GM23338 (cell line): ENCODE measurements at regions not wholly inside any gene's neighbourhood (a gene's known extent, or its start where the extent isn't known, plus 50 kb on each side); places are given as distances from the start of the nearest gene placed in this dataset.

ENCODE experiments used
- ATAC-seq: fragments of 200-7000 bp; cut with Tn5 transposase; 3 replicates; pipeline ENCODE4 v1.9.1; 2020
- DNase-seq: peaks from one replicate; pipeline ENCODE4 v3.0.0-alpha.2; 2015; ENCODE audit warnings: low spot score
- H2AFZ ChIP-seq: fragments of 200-600 bp; sonication (generic); 2 replicates; pipeline ENCODE4 v1.8.0; 2016; ENCODE audit warnings: antibody characterized with exemption, mild to moderate bottlenecking, moderate library complexity
- H3F3A ChIP-seq: fragments of 200-600 bp; sonication (generic); replicated peaks from 2 replicates; pipeline ENCODE4 v1.8.0; 2017; ENCODE audit warnings: antibody characterized with exemption, mixed run types, low read depth
- H3K27ac ChIP-seq: fragments of 200-600 bp; sonication (generic); 2 replicates; pipeline ENCODE4 v1.6.1; 2016; ENCODE audit warnings: low read depth
- H3K27me3 ChIP-seq: fragments of 200-600 bp; sonication (generic); 2 replicates; pipeline ENCODE4 v1.8.0; 2016; ENCODE audit warnings: mild to moderate bottlenecking, mixed run types, moderate library complexity; ENCODE audit not compliant: insufficient read depth
- H3K36me3 ChIP-seq: fragments of 200-600 bp; sonication (generic); 2 replicates; pipeline ENCODE4 v1.8.0; 2016; ENCODE audit warnings: mild to moderate bottlenecking; ENCODE audit not compliant: insufficient read depth
- H3K4me1 ChIP-seq: fragments of 200-600 bp; sonication (generic); 2 replicates; pipeline ENCODE4 v1.8.0; 2016; ENCODE audit warnings: mild to moderate bottlenecking, moderate library complexity; ENCODE audit not compliant: insufficient read depth
- H3K4me2 ChIP-seq: fragments of 200-600 bp; sonication (generic); 2 replicates; pipeline ENCODE4 v1.7.1; 2017; ENCODE audit warnings: mixed run types
- H3K4me3 ChIP-seq: fragments of 200-600 bp; sonication (generic); 2 replicates; pipeline ENCODE4 v1.6.1; 2016; ENCODE audit warnings: mixed run types
- H3K79me2 ChIP-seq: fragments of 200-600 bp; sonication (generic); replicated peaks from 2 replicates; pipeline ENCODE4 v1.8.0; 2017; ENCODE audit warnings: mild to moderate bottlenecking; ENCODE audit not compliant: insufficient read depth
- H3K9me2 ChIP-seq: fragments of 200-600 bp; sonication (generic); 2 replicates; pipeline ENCODE4 v1.8.0; 2017; ENCODE audit not compliant: insufficient read depth
- H4K20me1 ChIP-seq: fragments of 200-600 bp; sonication (generic); replicated peaks from 2 replicates; pipeline ENCODE4 v1.8.0; 2017; ENCODE audit warnings: mild to moderate bottlenecking; ENCODE audit not compliant: insufficient read depth
- H3K27ac Mint-ChIP-seq: 2 replicates; pipeline ENCODE4 v1.8.0; 2020; ENCODE audit warnings: inconsistent platforms, mild to moderate bottlenecking, moderate library complexity, mixed read lengths
- H3K27me3 Mint-ChIP-seq: 3 replicates; pipeline ENCODE4 v1.8.0; 2022; ENCODE audit warnings: low read depth, mild to moderate bottlenecking, moderate library complexity, mixed read lengths, inconsistent platforms; ENCODE audit not compliant: insufficient read depth, poor library complexity
- H3K36me3 Mint-ChIP-seq: 3 replicates; pipeline ENCODE4 v1.8.0; 2021; ENCODE audit warnings: low read depth, mild to moderate bottlenecking, inconsistent platforms, moderate library complexity, mixed read lengths
- H3K4me1 Mint-ChIP-seq: 3 replicates; pipeline ENCODE4 v1.8.0; 2020; ENCODE audit warnings: mild to moderate bottlenecking, inconsistent platforms, mixed read lengths
- H3K4me3 Mint-ChIP-seq: 3 replicates; pipeline ENCODE4 v1.8.0; 2021; ENCODE audit warnings: moderate library complexity, mild to moderate bottlenecking, inconsistent platforms, mixed read lengths
- H3K9me3 Mint-ChIP-seq: 3 replicates; pipeline ENCODE4 v1.8.0; 2020; ENCODE audit warnings: moderate library complexity, mild to moderate bottlenecking, inconsistent platforms, mixed read lengths
- CREB1 ChIP-seq: fragments of 250-450 bp; sonication (Bioruptor Pico); IDR thresholded peaks from 2 replicates; pipeline ENCODE4 v1.5.0; 2020; ENCODE audit warnings: low read depth, mild to moderate bottlenecking, moderate library complexity
- CTCF ChIP-seq, 2 experiments: fragments of 200-600 bp in 1 of 2; sonication (generic) in 1 of 2; conservative IDR thresholded peaks; 2 replicates each; pipeline versions ENCODE4 v1.5.1 to v1.6.1; 2016 to 2017; ENCODE audit warnings: antibody characterized with exemption in 2 of 2, low read depth in 2 of 2, mild to moderate bottlenecking in 2 of 2, moderate library complexity in 1 of 2
- EZH2 ChIP-seq: fragments of 200-600 bp; sonication (generic); IDR thresholded peaks from one replicate; pipeline ENCODE4 v1.8.0; 2017; ENCODE audit warnings: antibody characterized with exemption, mild to moderate bottlenecking, low read depth; ENCODE audit not compliant: unreplicated experiment
- REST ChIP-seq: IDR thresholded peaks from one replicate; pipeline ENCODE4 v1.6.1; 2018; ENCODE audit warnings: antibody characterized with exemption; ENCODE audit not compliant: unreplicated experiment
- ZNF114 ChIP-seq: fragments of 250-450 bp; sonication (Bioruptor Pico); IDR thresholded peaks from 2 replicates; pipeline ENCODE4 v1.5.0; 2020; ENCODE audit warnings: mild to moderate bottlenecking, moderate library complexity
- ZNF462 ChIP-seq: fragments of 250-450 bp; sonication (Bioruptor Pico); IDR thresholded peaks from 2 replicates; pipeline ENCODE4 v1.5.0; 2020; ENCODE audit warnings: mild to moderate bottlenecking, moderate library complexity

- no peak overlapping the region for H3K27ac Mint-ChIP-seq
- no peaks in the 10 kb centered on the region for H3K4me1 ChIP-seq
- ATAC-seq (no peak), DNase-seq (no peak)
- no peak overlapping the region for H3K4me3 ChIP-seq
- TF ChIP-seq CREB1 (CRISPR knock-in tag) (no peak), EZH2 (no peak), CTCF (conservative IDR thresholded peaks at IDR 0.05; ENCODE audit: low read depth in 2 of 2) (no peak), REST (no peak), ZNF462 (CRISPR knock-in tag) (no peak), ZNF114 (CRISPR knock-in tag) (no peak)
- no peaks in the 10 kb centered on the region for H4K20me1 ChIP-seq
- no peaks in the 10 kb centered on the region for H3K4me1 Mint-ChIP-seq
- no peaks in the 10 kb centered on the region for H3F3A ChIP-seq
- no peaks in the 10 kb centered on the region for H3K79me2 ChIP-seq
- peaks cover 6% of the 10 kb centered on the region; the same call in 2 of the 3 replicates for H3K9me3 Mint-ChIP-seq
- H3K36me3 Mint-ChIP-seq = peaks cover 4% of the 10 kb centered on the region; the same call in 1 of the 3 replicates
- H3K4me3 Mint-ChIP-seq = no peak overlapping the region
- no peaks in the 10 kb centered on the region for H3K27me3 ChIP-seq
- peaks cover 7% of the 10 kb centered on the region for H3K9me2 ChIP-seq
- no peak overlapping the region for H3K4me2 ChIP-seq
- H3K36me3 ChIP-seq = no peaks in the 10 kb centered on the region
- peaks cover 1% of the 10 kb centered on the region for H3K27me3 Mint-ChIP-seq
- H3K27ac ChIP-seq = no peak overlapping the region
- H2AFZ ChIP-seq = no peak overlapping the region
These were observed 241.5 kb downstream of the SATB2 start for GRCh38 chr2:199216253-199216652.
